HepG2 (cell line): ENCODE measurements at regions not wholly inside any gene's neighbourhood (a gene's known extent, or its start where the extent isn't known, plus 50 kb on each side); places are given as distances from the start of the nearest gene placed in this dataset.

Experiments used
- ATAC-seq: fragments of 200-7000 bp; cut with Tn5 transposase; 3 replicates; pipeline ENCODE4 v1.9.1; 2020; ENCODE audit warnings: mild to moderate bottlenecking, moderate library complexity
- BruUV-seq: library from RNA; stranded (reverse); fragments of 400-500 nt; replicated peaks from 2 replicates; lab custom pipeline; 2021; lab: Mats Ljungman, UMichigan
- CTCF ChIA-PET: fragments of 300-600 bp; formaldehyde crosslinking; extraction: SDS; loops from one replicate; lab custom pipeline; 2021; ENCODE audit warnings: low total read pairs, inconsistent platforms, low intra/inter-chr PET ratio; lab: Yijun Ruan, JAX
- POLR2A ChIA-PET: fragments of 350-600 bp; sonication (Branson Sonifier 250); formaldehyde crosslinking; loops from one replicate; lab custom pipeline; 2020; ENCODE audit warnings: antibody characterized with exemption, inconsistent platforms; lab: Yijun Ruan, JAX
- DNase-seq: peaks from one replicate; pipeline ENCODE4 v3.0.0-alpha.2; 2015; ENCODE audit warnings: low spot score
- FAIRE-seq: peaks from 3 replicates; lab custom pipeline; 2011; peaks lifted over from hg19 to GRCh38; lab: Jason Lieb, UNC
- H2AFZ ChIP-seq: one replicate; pipeline ENCODE4 v1.6.1; 2011; ENCODE audit warnings: low read length, inconsistent platforms
- H3K27ac ChIP-seq: fragments of 300-600 bp; 3 replicates; pipeline ENCODE4 v1.8.0; 2011; ENCODE audit warnings: mixed run types, mild to moderate bottlenecking, mixed read lengths, low read length, inconsistent platforms; ENCODE audit not compliant: insufficient read depth; ENCODE audit errors: extremely low read length
- H3K27me3 ChIP-seq, 2 experiments: fragments of 200-600 bp in 1 of 2; 2 replicates in 1 of 2; 3 replicates in 1 of 2; pipeline versions ENCODE4 v1.6.0 to v1.8.0; 2011; ENCODE audit warnings: low read length in 2 of 2, mild to moderate bottlenecking in 2 of 2, moderate library complexity in 2 of 2, inconsistent platforms in 1 of 2; ENCODE audit not compliant: insufficient read depth in 2 of 2, control insufficient read depth in 1 of 2
- H3K36me3 ChIP-seq, 2 experiments: fragments of 200-600 bp in 1 of 2; replicated peaks in 1 of 2; 2 replicates in 1 of 2; 3 replicates in 1 of 2; pipeline versions ENCODE4 v1.5.1 to v1.8.0; 2011; ENCODE audit warnings: low read length in 2 of 2, inconsistent platforms in 1 of 2; ENCODE audit not compliant: insufficient read depth in 2 of 2, control insufficient read depth in 1 of 2
- H3K4me1 ChIP-seq: 2 replicates; pipeline ENCODE4 v1.5.1; 2012; ENCODE audit warnings: low read length, inconsistent platforms; ENCODE audit not compliant: insufficient read depth
- H3K4me2 ChIP-seq: 2 replicates; pipeline ENCODE4 v1.6.0; 2011; ENCODE audit warnings: low read depth, low read length, inconsistent platforms
- H3K4me3 ChIP-seq, 3 experiments: fragments of 200-600 bp in 1 of 3; sonication (generic), shearing (Covaris generic) in 1 of 3; replicated peaks in 1 of 3; 2 replicates each; pipeline ENCODE4 v1.5.1; 2011 to 2016; ENCODE audit warnings: low read length in 3 of 3, inconsistent platforms in 2 of 3, low read depth in 2 of 3, mild to moderate bottlenecking in 2 of 3, control low read depth in 1 of 3, mixed read lengths in 1 of 3; ENCODE audit not compliant: insufficient read depth in 1 of 3
- H3K79me2 ChIP-seq: one replicate; pipeline ENCODE4 v1.6.1; 2011; ENCODE audit warnings: low read length, inconsistent platforms; ENCODE audit not compliant: insufficient read depth
- H3K9ac ChIP-seq: 2 replicates; pipeline ENCODE4 v1.6.0; 2011; ENCODE audit warnings: mild to moderate bottlenecking, low read depth, low read length, inconsistent platforms; ENCODE audit not compliant: insufficient read depth
- H3K9me3 ChIP-seq: 2 replicates; pipeline ENCODE4 v1.5.1; 2012; ENCODE audit warnings: mild to moderate bottlenecking, low read length
- H4K20me1 ChIP-seq: 2 replicates; pipeline ENCODE4 v1.6.0; 2011; ENCODE audit warnings: inconsistent platforms, mild to moderate bottlenecking, low read length, moderate library complexity; ENCODE audit not compliant: insufficient read depth
- CHCHD3 ChIP-seq: sonication (generic); formaldehyde crosslinking; IDR thresholded peaks from 2 replicates; pipeline ENCODE4 v1.8.0; 2022; ENCODE audit warnings: mild to moderate bottlenecking, missing genetic modification reagents, moderate library complexity
- DRAP1 ChIP-seq: IDR thresholded peaks from 2 replicates; pipeline ENCODE4 v1.6.1; 2016; ENCODE audit warnings: missing genetic modification reagents, missing compliant biosample characterization
- FIP1L1 ChIP-seq: fragments of 200-400 bp; formaldehyde crosslinking; IDR thresholded peaks from 2 replicates; pipeline ENCODE4 v1.6.1; 2018; ENCODE audit warnings: low read depth, mild to moderate bottlenecking, low read length, moderate library complexity, borderline replicate concordance; ENCODE audit not compliant: insufficient read depth
- KDM3A ChIP-seq: IDR thresholded peaks from 2 replicates; pipeline ENCODE4 v1.6.1; 2018; ENCODE audit warnings: low read depth, missing compliant biosample characterization
- NFKBIZ ChIP-seq: IDR thresholded peaks from 2 replicates; pipeline ENCODE4 v1.6.1; 2018; ENCODE audit warnings: missing genetic modification reagents, missing compliant biosample characterization
- PHF8 ChIP-seq: sonication (generic); formaldehyde crosslinking; IDR thresholded peaks from 2 replicates; pipeline ENCODE4 v1.5.0; 2020; ENCODE audit warnings: missing genetic modification reagents
- REXO4 ChIP-seq: sonication (generic); formaldehyde crosslinking; IDR thresholded peaks from 2 replicates; pipeline ENCODE4 v1.8.0; 2022; ENCODE audit warnings: missing genetic modification reagents, mild to moderate bottlenecking, borderline replicate concordance
- ZHX2 ChIP-seq, 2 experiments: sonication (generic) in 1 of 2; formaldehyde crosslinking in 1 of 2; IDR thresholded peaks; 2 replicates each; pipeline versions ENCODE4 v1.6.1 to v1.9.0; 2014 to 2022; ENCODE audit warnings: antibody characterized with exemption in 1 of 2, borderline replicate concordance in 1 of 2, inconsistent platforms in 1 of 2, low read depth in 1 of 2, missing genetic modification reagents in 1 of 2
- ZNF34 ChIP-seq: sonication (generic); formaldehyde crosslinking; IDR thresholded peaks from 2 replicates; pipeline ENCODE4 v1.4.0; 2020; ENCODE audit warnings: mild to moderate bottlenecking, missing genetic modification reagents, borderline replicate concordance
- ZNF44 ChIP-seq: sonication (generic); formaldehyde crosslinking; IDR thresholded peaks from 2 replicates; pipeline ENCODE4 v1.5.1; 2020; ENCODE audit warnings: mild to moderate bottlenecking, missing genetic modification reagents
- ZNF577 ChIP-seq: sonication (generic); formaldehyde crosslinking; IDR thresholded peaks from 2 replicates; pipeline ENCODE4 v1.4.0; 2020; ENCODE audit warnings: mild to moderate bottlenecking, low read depth, missing genetic modification reagents, borderline replicate concordance
- ZNF724P ChIP-seq: sonication (generic); formaldehyde crosslinking; IDR thresholded peaks from 2 replicates; pipeline ENCODE4 v1.8.0; 2022; ENCODE audit warnings: missing genetic modification reagents, borderline replicate concordance
- ZNF777 ChIP-seq: sonication (generic); formaldehyde crosslinking; IDR thresholded peaks from 2 replicates; pipeline ENCODE4 v1.4.0; 2020; ENCODE audit warnings: missing genetic modification reagents
- WGBS: methylation state at CpG from one replicate; pipeline ENCODE4 v1.1.6; 2017; ENCODE audit warnings: low lambda C conversion rate; 5-methylcytosine and 5-hydroxymethylcytosine counted together
- in situ Hi-C: cut with HindIII; loops from 2 replicates; pipeline ENCODE4 v1.10.0; 2017; ENCODE audit warnings: low pct_unique_long_range_greater_than_20kb; ENCODE audit not compliant: extremely low pct_ligation_motif_present
- intact Hi-C: fragments of 100-400 bp; cut with micrococcal nuclease; formaldehyde crosslinking; loops from one replicate; pipeline ENCODE4 v1.10.0; 2022; ENCODE audit not compliant: unreplicated experiment
- TF ChIP-seq, protein P1 (sequence below): sonication (generic); formaldehyde crosslinking; IDR thresholded peaks from 2 replicates; pipeline ENCODE4 v1.4.0; 2020; ENCODE audit warnings: missing genetic modification reagents
- TF ChIP-seq, protein P2 (sequence below): sonication (generic); formaldehyde crosslinking; IDR thresholded peaks from 2 replicates; pipeline ENCODE4 v1.5.1; 2020; ENCODE audit warnings: mild to moderate bottlenecking, missing genetic modification reagents, borderline replicate concordance

DNA sequence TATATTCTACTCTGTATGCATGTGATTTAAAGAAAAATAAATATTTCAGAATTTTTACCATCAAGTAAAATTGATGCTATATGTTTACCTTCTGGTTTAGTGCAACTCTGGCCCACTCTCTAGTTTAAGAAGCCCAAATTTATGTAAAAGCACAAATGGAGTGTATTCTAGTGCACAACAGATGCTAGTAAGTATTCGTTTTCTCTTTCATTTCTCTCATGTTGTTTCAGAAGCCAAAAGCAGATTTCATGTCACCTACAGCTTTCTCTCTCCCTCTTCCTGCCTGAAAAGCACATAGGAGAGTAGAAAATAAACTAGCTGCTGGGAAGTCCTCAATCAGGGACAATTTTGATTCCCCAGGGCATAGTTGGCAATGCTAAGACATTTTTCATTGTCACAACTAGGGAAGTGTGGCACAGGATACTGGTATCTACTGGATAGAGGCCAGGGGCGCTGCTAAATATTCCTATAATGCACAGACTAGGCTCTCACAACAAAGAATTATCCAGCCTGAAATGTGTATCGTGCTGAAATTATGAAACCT, 147.4 kb upstream of the ARHGEF26 start:
- no peak for FAIRE-seq
- Histone ChIP-seq H3K9ac (no peak overlapping the region), H3K9me3 (no peaks in the 10 kb centered on the region), H3K4me2 (no peak overlapping the region), H3K79me2 (no peaks in the 10 kb centered on the region), H3K4me3 (no peak overlapping the region), H3K36me3 (no peaks in the 10 kb centered on the region), H3K27me3 (no peaks in the 10 kb centered on the region), H3K27ac (no peak overlapping the region), H4K20me1 (no peaks in the 10 kb centered on the region), H2AFZ (no peak overlapping the region), H3K4me1 (no peaks in the 10 kb centered on the region)
- ATAC-seq = no peak
- intact Hi-C loops = no loop called here
- no TSS peak for BruUV-seq
- ChIA-PET POLR2A (no interaction called here), CTCF (no interaction called here)
- TF ChIP-seq ZNF577 (CRISPR knock-in tag) (no peak), REXO4 (CRISPR knock-in tag) (no peak), FIP1L1 (no peak), ZNF44 (no peak), DRAP1 (CRISPR knock-in tag) (no peak), ZNF777 (CRISPR knock-in tag) (no peak), NFKBIZ (CRISPR knock-in tag) (no peak), KDM3A (no peak), ZHX2 (IDR thresholded peaks at IDR 0.05; ENCODE audit: low read depth) (no peak), ZHX2 (CRISPR knock-in tag; IDR thresholded peaks at IDR 0.05; ENCODE audit: borderline replicate concordance) (no peak), ZNF724P (no peak), CHCHD3 (no peak), ZNF34 (no peak), PHF8 (CRISPR knock-in tag) (no peak)
- TF ChIP-seq, protein P1, sequence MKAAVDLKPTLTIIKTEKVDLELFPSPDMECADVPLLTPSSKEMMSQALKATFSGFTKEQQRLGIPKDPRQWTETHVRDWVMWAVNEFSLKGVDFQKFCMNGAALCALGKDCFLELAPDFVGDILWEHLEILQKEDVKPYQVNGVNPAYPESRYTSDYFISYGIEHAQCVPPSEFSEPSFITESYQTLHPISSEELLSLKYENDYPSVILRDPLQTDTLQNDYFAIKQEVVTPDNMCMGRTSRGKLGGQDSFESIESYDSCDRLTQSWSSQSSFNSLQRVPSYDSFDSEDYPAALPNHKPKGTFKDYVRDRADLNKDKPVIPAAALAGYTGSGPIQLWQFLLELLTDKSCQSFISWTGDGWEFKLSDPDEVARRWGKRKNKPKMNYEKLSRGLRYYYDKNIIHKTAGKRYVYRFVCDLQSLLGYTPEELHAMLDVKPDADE (CRISPR knock-in tag) = no peak
- TF ChIP-seq, protein P2, sequence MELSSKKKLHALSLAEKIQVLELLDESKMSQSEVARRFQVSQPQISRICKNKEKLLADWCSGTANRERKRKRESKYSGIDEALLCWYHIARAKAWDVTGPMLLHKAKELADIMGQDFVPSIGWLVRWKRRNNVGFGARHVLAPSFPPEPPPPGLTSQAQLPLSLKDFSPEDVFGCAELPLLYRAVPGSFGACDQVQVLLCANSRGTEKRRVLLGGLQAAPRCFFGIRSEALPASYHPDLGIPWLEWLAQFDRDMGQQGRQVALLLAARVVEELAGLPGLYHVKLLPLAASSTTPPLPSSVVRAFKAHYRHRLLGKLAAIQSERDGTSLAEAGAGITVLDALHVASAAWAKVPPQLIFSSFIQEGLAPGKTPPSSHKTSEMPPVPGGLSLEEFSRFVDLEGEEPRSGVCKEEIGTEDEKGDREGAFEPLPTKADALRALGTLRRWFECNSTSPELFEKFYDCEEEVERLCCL (CRISPR knock-in tag) = no peak
- no peak for DNase-seq
- 4% methylated on average over 2 of the region's 3 CpGs for WGBS
- in situ Hi-C loops = no loop called here
